CD8-positive, alpha-beta memory T cell (primary cell): ENCODE measurements at regions not wholly inside any gene's neighbourhood (a gene's known extent, or its start where the extent isn't known, plus 50 kb on each side); places are given as distances from the start of the nearest gene placed in this dataset.

Experiments used
- CTCF ChIA-PET: fragments of 350-600 bp; sonication (Branson Sonifier 250); formaldehyde crosslinking; loops from one replicate; lab custom pipeline; 2021; ENCODE audit warnings: antibody characterized with exemption; lab: Charles Lee
- POLR2A ChIA-PET: fragments of 350-600 bp; sonication (Branson Sonifier 250); formaldehyde crosslinking; loops from one replicate; lab custom pipeline; 2021; ENCODE audit warnings: antibody characterized with exemption; lab: Charles Lee
- DNase-seq, 5 donors: peaks; one replicate each; pipeline versions ENCODE4 v3.0.0 to v3.0.0-alpha.2; 2020 to 2022; ENCODE audit warnings: mixed read lengths in 1 of 5
- H3K27ac ChIP-seq: one replicate; pipeline ENCODE4 v1.7.0; 2013; ENCODE audit warnings: low read depth, mild to moderate bottlenecking, low read length, moderate library complexity
- H3K27me3 ChIP-seq: 2 replicates; pipeline ENCODE4 v1.7.0; 2013; ENCODE audit warnings: low read length, mild to moderate bottlenecking; ENCODE audit not compliant: insufficient read depth, poor library complexity, severe bottlenecking
- H3K36me3 ChIP-seq: 2 replicates; pipeline ENCODE4 v1.7.0; 2013; ENCODE audit warnings: mild to moderate bottlenecking, low read length, moderate library complexity; ENCODE audit not compliant: insufficient read depth
- H3K4me1 ChIP-seq: 2 replicates; pipeline ENCODE4 v1.7.0; 2013; ENCODE audit warnings: mild to moderate bottlenecking, low read length, moderate library complexity; ENCODE audit not compliant: insufficient read depth
- H3K4me3 ChIP-seq: 2 replicates; pipeline ENCODE4 v1.7.0; 2013; ENCODE audit warnings: mild to moderate bottlenecking, low read length
- H3K9me3 ChIP-seq: 2 replicates; pipeline ENCODE4 v1.7.0; 2013; ENCODE audit warnings: mild to moderate bottlenecking, low read length
- H3K27ac Mint-ChIP-seq, 8 donors: one replicate each; pipeline ENCODE4 v1.8.0; 2020 to 2021; ENCODE audit warnings: mixed read lengths in 8 of 8, mild to moderate bottlenecking in 6 of 8, inconsistent platforms in 3 of 8, moderate library complexity in 3 of 8
- H3K27me3 Mint-ChIP-seq, 2 donors: one replicate each; pipeline ENCODE4 v1.8.0; 2020 to 2021; ENCODE audit warnings: mixed read lengths in 2 of 2, mild to moderate bottlenecking in 1 of 2, moderate library complexity in 1 of 2
- H3K36me3 Mint-ChIP-seq, 3 donors: one replicate each; pipeline ENCODE4 v1.8.0; 2020 to 2021; ENCODE audit warnings: mixed read lengths in 3 of 3, inconsistent platforms in 1 of 3, mild to moderate bottlenecking in 1 of 3
- H3K4me1 Mint-ChIP-seq, 3 donors: one replicate each; pipeline ENCODE4 v1.8.0; 2020 to 2021; ENCODE audit warnings: mixed read lengths in 3 of 3, inconsistent platforms in 1 of 3, mild to moderate bottlenecking in 1 of 3
- H3K4me3 Mint-ChIP-seq, 7 donors: one replicate each; pipeline ENCODE4 v1.8.0; 2020 to 2021; ENCODE audit warnings: mixed read lengths in 7 of 7, mild to moderate bottlenecking in 6 of 7, moderate library complexity in 4 of 7, inconsistent platforms in 2 of 7
- H3K9me3 Mint-ChIP-seq, 5 donors: one replicate each; pipeline ENCODE4 v1.8.0; 2020 to 2022; ENCODE audit warnings: mixed read lengths in 5 of 5, mild to moderate bottlenecking in 3 of 5, moderate library complexity in 2 of 5, inconsistent platforms in 1 of 5

GRCh38 chr10:128981881-128982615 lies 485.0 kb upstream of the MGMT start:
- Mint-ChIP-seq H3K27me3 (peaks cover 0 to 4% of the 10 kb centered on the region in 2 donors), H3K27ac (no peak overlapping the region), H3K4me3 (peak overlapping the region in 1 of 7 donors; percentile 75), H3K36me3 (no peaks in the 10 kb centered on the region), H3K9me3 (no peaks in the 10 kb centered on the region), H3K4me1 (no peaks in the 10 kb centered on the region)
- Histone ChIP-seq H3K36me3 (no peaks in the 10 kb centered on the region), H3K27me3 (no peaks in the 10 kb centered on the region), H3K9me3 (no peaks in the 10 kb centered on the region), H3K4me3 (no peak overlapping the region), H3K27ac (no peak overlapping the region), H3K4me1 (no peaks in the 10 kb centered on the region)
- DNase-seq, result no peak
- CTCF ChIA-PET, result no interaction called here
- POLR2A ChIA-PET, result no interaction called here

GRCh38 chr10:128982616-128982915 lies 484.5 kb upstream of the MGMT start:
- peaks cover 0 to under 1% of the 10 kb centered on the region in 2 donors for H3K27me3 Mint-ChIP-seq
- Histone ChIP-seq H3K27ac (no peak overlapping the region), H3K27me3 (no peaks in the 10 kb centered on the region), H3K4me1 (no peaks in the 10 kb centered on the region), H3K36me3 (no peaks in the 10 kb centered on the region), H3K4me3 (no peak overlapping the region), H3K9me3 (no peaks in the 10 kb centered on the region)
- ChIA-PET CTCF (no interaction called here), POLR2A (no interaction called here)
- no peak overlapping the region for H3K4me3 Mint-ChIP-seq
- no peaks in the 10 kb centered on the region for H3K9me3 Mint-ChIP-seq
- no peaks in the 10 kb centered on the region for H3K4me1 Mint-ChIP-seq
- no peak overlapping the region for H3K27ac Mint-ChIP-seq
- no peaks in the 10 kb centered on the region for H3K36me3 Mint-ChIP-seq
- DNase-seq, result no peak

- no peak for DNase-seq
- no peaks in the 10 kb centered on the region for H3K27me3 Mint-ChIP-seq
- Histone ChIP-seq H3K27me3 (no peaks in the 10 kb centered on the region), H3K9me3 (no peaks in the 10 kb centered on the region), H3K27ac (no peak overlapping the region), H3K4me3 (no peak overlapping the region), H3K36me3 (no peaks in the 10 kb centered on the region), H3K4me1 (no peaks in the 10 kb centered on the region)
- H3K36me3 Mint-ChIP-seq, result no peaks in the 10 kb centered on the region
- no peak overlapping the region for H3K27ac Mint-ChIP-seq
- H3K9me3 Mint-ChIP-seq, result no peaks in the 10 kb centered on the region
- POLR2A ChIA-PET, result no interaction called here
- H3K4me3 Mint-ChIP-seq, result no peak overlapping the region
- CTCF ChIA-PET, result no interaction called here
- no peaks in the 10 kb centered on the region for H3K4me1 Mint-ChIP-seq
Observed at GRCh38 chr10:128985036-128985435, 482.0 kb upstream of the MGMT start.

- ChIA-PET CTCF (no interaction called here), POLR2A (no interaction called here)
- no peak overlapping the region for H3K27ac ChIP-seq
- H3K36me3 ChIP-seq, result no peaks in the 10 kb centered on the region
- H3K4me1 ChIP-seq, result no peaks in the 10 kb centered on the region
- no peak overlapping the region for H3K4me3 ChIP-seq
- H3K4me3 Mint-ChIP-seq, result no peak overlapping the region
- no peaks in the 10 kb centered on the region for H3K27me3 ChIP-seq
- no peak for DNase-seq
- H3K27ac Mint-ChIP-seq, result no peak overlapping the region
- no peaks in the 10 kb centered on the region for H3K9me3 ChIP-seq
- peaks cover 0 to 1% of the 10 kb centered on the region in 2 donors for H3K27me3 Mint-ChIP-seq
- H3K9me3 Mint-ChIP-seq, result peaks cover 0 to 2% (median 0%) of the 10 kb centered on the region in 5 donors
- H3K36me3 Mint-ChIP-seq, result no peaks in the 10 kb centered on the region
- H3K4me1 Mint-ChIP-seq, result no peaks in the 10 kb centered on the region
Observed at GRCh38 chr10:128990986-128991385, 476.1 kb upstream of the MGMT start.

GRCh38 chr10:128992770-128993169 lies 474.3 kb upstream of the MGMT start:
- H3K4me1 Mint-ChIP-seq, result no peaks in the 10 kb centered on the region
- ChIA-PET POLR2A (no interaction called here), CTCF (no interaction called here)
- Histone ChIP-seq H3K9me3 (no peaks in the 10 kb centered on the region), H3K27me3 (no peaks in the 10 kb centered on the region), H3K27ac (no peak overlapping the region), H3K4me1 (no peaks in the 10 kb centered on the region), H3K36me3 (no peaks in the 10 kb centered on the region), H3K4me3 (no peak overlapping the region)
- H3K27ac Mint-ChIP-seq, result no peak overlapping the region
- DNase-seq, result no peak
- peaks cover 0 to 1% of the 10 kb centered on the region in 2 donors for H3K27me3 Mint-ChIP-seq
- no peaks in the 10 kb centered on the region for H3K36me3 Mint-ChIP-seq
- H3K4me3 Mint-ChIP-seq, result no peak overlapping the region
- H3K9me3 Mint-ChIP-seq, result peaks cover 0 to 2% (median 0%) of the 10 kb centered on the region in 5 donors

GRCh38 chr10:128993443-128993842 lies 473.6 kb upstream of the MGMT start:
- Mint-ChIP-seq H3K36me3 (no peaks in the 10 kb centered on the region), H3K9me3 (peaks cover 0 to 2% (median 0%) of the 10 kb centered on the region in 5 donors), H3K27me3 (peaks cover 0 to 1% of the 10 kb centered on the region in 2 donors), H3K4me3 (no peak overlapping the region), H3K27ac (no peak overlapping the region), H3K4me1 (no peaks in the 10 kb centered on the region)
- no peak overlapping the region for H3K27ac ChIP-seq
- ChIA-PET POLR2A (no interaction called here), CTCF (no interaction called here)
- H3K4me3 ChIP-seq, result no peak overlapping the region
- no peak for DNase-seq
- no peaks in the 10 kb centered on the region for H3K27me3 ChIP-seq
- no peaks in the 10 kb centered on the region for H3K36me3 ChIP-seq
- H3K9me3 ChIP-seq, result no peaks in the 10 kb centered on the region
- no peaks in the 10 kb centered on the region for H3K4me1 ChIP-seq

- POLR2A ChIA-PET, result no interaction called here
- H3K27ac Mint-ChIP-seq, result no peak overlapping the region
Observed at GRCh38 chr10:128993911-128994538, 473.0 kb upstream of the MGMT start.

GRCh38 chr10:128994598-128995143 lies 472.4 kb upstream of the MGMT start:
- Histone ChIP-seq H3K27me3 (no peaks in the 10 kb centered on the region), H3K27ac (no peak overlapping the region), H3K4me1 (no peaks in the 10 kb centered on the region), H3K36me3 (no peaks in the 10 kb centered on the region), H3K9me3 (no peaks in the 10 kb centered on the region), H3K4me3 (no peak overlapping the region)
- ChIA-PET CTCF (no interaction called here), POLR2A (no interaction called here)
- Mint-ChIP-seq H3K27me3 (peaks cover 0 to 1% of the 10 kb centered on the region in 2 donors), H3K4me1 (no peaks in the 10 kb centered on the region), H3K4me3 (no peak overlapping the region), H3K9me3 (peaks cover 0 to 2% (median 0%) of the 10 kb centered on the region in 5 donors), H3K36me3 (no peaks in the 10 kb centered on the region), H3K27ac (peak overlapping the region in 1 of 8 donors; percentile 1)
- no peak for DNase-seq

More at GRCh38 chr10:128993911-128994538, 473.0 kb upstream of the MGMT start:
- Histone ChIP-seq H3K27ac (no peak overlapping the region), H3K4me3 (no peak overlapping the region), H3K4me1 (no peaks in the 10 kb centered on the region), H3K9me3 (no peaks in the 10 kb centered on the region), H3K36me3 (no peaks in the 10 kb centered on the region), H3K27me3 (no peaks in the 10 kb centered on the region)
- no peak overlapping the region for H3K4me3 Mint-ChIP-seq
- H3K36me3 Mint-ChIP-seq, result no peaks in the 10 kb centered on the region
- CTCF ChIA-PET, result no interaction called here
- H3K9me3 Mint-ChIP-seq, result peaks cover 0 to 2% (median 0%) of the 10 kb centered on the region in 5 donors
- H3K4me1 Mint-ChIP-seq, result no peaks in the 10 kb centered on the region
- no peak for DNase-seq
- H3K27me3 Mint-ChIP-seq, result peaks cover 0 to 1% of the 10 kb centered on the region in 2 donors
